Right lobe of liver (tissue), 6 donors: ENCODE measurements at regions not wholly inside any gene's neighbourhood (a gene's known extent, or its start where the extent isn't known, plus 50 kb on each side); places are given as distances from the start of the nearest gene placed in this dataset.

Source experiments
- ATAC-seq, 4 donors: fragments of 200-7000 bp; cut with Tn5 transposase; one replicate each; pipeline ENCODE4 v1.9.1; 2020; ENCODE audit warnings: mild to moderate bottlenecking in 4 of 4, moderate library complexity in 4 of 4
- DNase-seq, 3 donors: peaks; one replicate each; pipeline ENCODE4 v3.0.0-alpha.2; 2020
- H3K27ac ChIP-seq, 3 donors: fragments of 200-600 bp; one replicate each; pipeline ENCODE4 v1.8.0; 2022
- H3K27me3 ChIP-seq, 2 donors: fragments of 200-600 bp; one replicate each; pipeline ENCODE4 v1.8.0; 2022
- H3K36me3 ChIP-seq, 4 donors: fragments of 200-600 bp; sonication (generic) in 1 of 4; one replicate each; pipeline versions ENCODE4 v1.5.1 to v1.8.0; 2017 to 2022; ENCODE audit warnings: control low read depth in 1 of 4
- H3K4me1 ChIP-seq, 4 donors: fragments of 200-600 bp; sonication (generic) in 1 of 4; one replicate each; pipeline versions ENCODE4 v1.5.1 to v1.8.0; 2017 to 2022; ENCODE audit warnings: control low read depth in 1 of 4
- H3K4me3 ChIP-seq, 3 donors: fragments of 200-600 bp; one replicate each; pipeline ENCODE4 v1.8.0; 2022
- H3K9me3 ChIP-seq, 4 donors: fragments of 200-600 bp; sonication (generic) in 1 of 4; one replicate each; pipeline versions ENCODE4 v1.5.1 to v1.8.0; 2017 to 2022; ENCODE audit warnings: control low read depth in 1 of 4
- CTCF ChIP-seq, 4 donors: fragments of 200-600 bp in 3 of 4; fragments of 450-650 bp in 1 of 4; IDR thresholded peaks; one replicate each; pipeline versions ENCODE4 v1.5.1 to v1.8.0; 2016 to 2022; ENCODE audit warnings: antibody characterized with exemption in 4 of 4, mild to moderate bottlenecking in 2 of 4
- POLR2A ChIP-seq: fragments of 450-650 bp; IDR thresholded peaks from one replicate; pipeline ENCODE4 v1.6.1; 2017; ENCODE audit warnings: antibody characterized with exemption, mild to moderate bottlenecking
- WGBS: methylation state at CpG from one replicate; pipeline ENCODE4 v1.1.6; 2018; ENCODE audit warnings: low coverage, low lambda C conversion rate; ENCODE audit not compliant: insufficient coverage; ENCODE audit errors: missing lambda C conversion rate; 5-methylcytosine and 5-hydroxymethylcytosine counted together
- intact Hi-C, 2 donors: fragments of 100-400 bp; cut with DNase I; formaldehyde crosslinking; loops; one replicate each; pipeline versions ENCODE4 v1.11.2 to v1.14.1; 2022
- donor health status: DM: no; HTN: yes; CAD: no.
- donor health status: DM: no; HTN: no; CAD: no.
- donor health status: DM: no; HTN: no; CAD: no.
- donor health status: DM: no; HTN: yes; CAD: no.
- donor health status: DM: no; HTN: yes; CAD: no.

- Histone ChIP-seq H3K9me3 (no peaks in the 10 kb centered on the region), H3K4me1 (no peaks in the 10 kb centered on the region), H3K27ac (no peak overlapping the region), H3K27me3 (no peaks in the 10 kb centered on the region), H3K36me3 (no peaks in the 10 kb centered on the region), H3K4me3 (no peak overlapping the region)
- ATAC-seq = no peak
- intact Hi-C loops = no loop called here
- TF ChIP-seq CTCF (IDR thresholded peaks at IDR 0.05) = no peak
- TF ChIP-seq POLR2A = no peak
- DNase-seq = no peak
- WGBS = 41% methylated on average over 4 of the region's 4 CpGs
These were observed 85.1 kb downstream of the IFNG start for GRCh38 chr12:68074306-68075027.

GRCh38 chr12:68070957-68071356, 81.7 kb downstream of the IFNG-AS1 start:
- no peaks in the 10 kb centered on the region for H3K27me3 ChIP-seq
- H3K27ac ChIP-seq = no peak overlapping the region
- ATAC-seq (no peak), DNase-seq (no peak)
- no peaks in the 10 kb centered on the region for H3K4me1 ChIP-seq
- H3K4me3 ChIP-seq = no peak overlapping the region
- WGBS = 13% methylated on average over 2 of the region's 2 CpGs
- no peaks in the 10 kb centered on the region for H3K9me3 ChIP-seq
- no peaks in the 10 kb centered on the region for H3K36me3 ChIP-seq
- intact Hi-C loops = no loop called here
- no peak for TF ChIP-seq CTCF (IDR thresholded peaks at IDR 0.05)
- no peak for TF ChIP-seq POLR2A
